CD4-positive, alpha-beta T cell treated with Interferon alpha-2 for 1 hour (primary cell): ENCODE measurements at regions not wholly inside any gene's neighbourhood (a gene's known extent, or its start where the extent isn't known, plus 50 kb on each side); places are given as distances from the start of the nearest gene placed in this dataset.

Experiments
- DNase-seq, 2 donors: peaks; one replicate each; pipeline ENCODE4 v3.0.0-alpha.2; 2020 to 2022

DNA sequence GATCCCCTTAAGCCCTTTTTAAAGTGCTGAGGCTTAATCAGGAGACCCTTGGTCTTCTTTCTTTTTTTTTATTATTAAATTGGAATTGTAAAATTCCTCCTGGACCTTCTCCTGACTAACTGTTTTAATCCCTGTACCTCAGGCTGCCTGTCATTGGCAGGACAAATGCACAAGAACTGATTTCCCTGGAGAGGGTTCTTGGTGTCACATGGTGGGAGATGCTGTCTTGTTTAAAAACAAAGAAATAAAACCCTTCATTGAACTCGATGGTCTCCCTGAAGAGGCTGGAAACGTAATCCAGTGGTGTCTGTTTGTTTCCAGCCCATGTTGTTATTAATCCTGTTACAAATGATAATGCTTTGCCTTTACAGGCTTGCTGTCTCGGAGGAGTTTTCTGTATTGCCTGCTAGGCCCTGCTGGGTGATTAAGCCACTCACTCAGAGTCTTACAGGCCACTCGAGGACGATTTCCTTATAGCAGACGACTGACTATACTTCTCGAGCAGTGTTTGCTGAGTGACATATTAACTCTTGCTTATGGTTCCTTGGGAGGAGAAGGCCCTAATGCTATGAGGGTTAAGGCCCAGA, 100.5 kb upstream of the MGAT5 start:
- DNase-seq = no peak

DNA sequence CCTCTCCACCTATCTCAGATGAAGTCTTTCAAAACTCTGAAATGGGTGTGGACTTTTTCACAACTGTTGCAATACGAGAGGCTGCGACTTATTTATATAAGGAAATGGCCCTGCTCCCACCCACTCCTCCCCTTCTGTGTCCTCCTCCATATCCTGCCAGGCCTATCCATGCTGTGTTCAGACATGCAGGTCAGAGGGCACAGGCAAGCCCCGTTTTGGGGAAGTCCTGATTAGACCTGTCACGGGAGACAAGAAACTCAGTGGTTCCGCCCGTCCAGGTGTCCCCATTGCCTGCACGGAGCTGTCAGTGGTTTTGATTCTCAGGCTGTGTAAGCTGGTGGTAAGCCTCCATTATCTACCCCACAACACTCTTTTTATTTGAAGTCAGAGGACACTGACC, 99.6 kb upstream of the MGAT5 start:
- DNase-seq = peak in 1 of 2 donors; percentile 24

DNA sequence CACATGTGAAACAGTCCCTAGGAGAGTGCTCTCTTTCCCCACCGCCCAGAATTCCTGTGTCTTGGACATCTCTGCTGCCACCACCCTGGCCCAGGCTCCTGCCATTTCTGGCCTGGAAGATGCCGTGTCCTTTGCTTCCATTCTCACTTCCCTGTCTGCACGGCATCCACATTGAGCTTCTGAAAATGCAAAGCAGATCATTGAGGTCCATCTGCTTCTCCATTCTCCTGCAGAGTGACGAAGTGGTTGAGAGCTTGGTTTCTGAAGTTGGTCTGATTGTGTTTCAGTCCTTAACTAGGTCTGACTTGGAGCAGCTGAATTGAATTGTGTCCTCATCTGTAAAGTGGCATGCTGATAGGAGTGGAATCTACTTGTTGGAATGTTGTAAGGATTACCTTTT, 98.7 kb upstream of the MGAT5 start:
- no peak for DNase-seq

DNA sequence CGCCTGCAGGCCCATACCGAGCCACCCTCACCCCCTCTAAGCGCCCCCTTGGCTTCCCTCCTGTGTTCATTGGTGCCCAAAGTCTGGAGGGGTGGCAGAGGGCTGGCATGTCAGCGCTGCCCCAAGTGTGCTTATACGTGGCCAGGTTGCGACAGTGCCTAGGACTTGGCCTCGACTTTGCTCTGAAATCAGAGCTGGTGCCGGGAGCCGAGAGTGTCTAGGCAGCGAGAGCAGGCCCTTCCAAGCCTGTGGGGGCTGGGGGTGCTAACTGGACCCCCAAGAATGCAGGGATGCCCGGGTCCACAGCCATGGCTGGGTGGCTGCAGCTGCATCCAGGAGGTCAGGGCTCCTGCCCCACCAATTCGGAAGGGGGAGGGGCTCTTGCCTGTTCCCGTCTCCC, 95.6 kb upstream of the MGAT5 start:
- DNase-seq = no peak

DNA sequence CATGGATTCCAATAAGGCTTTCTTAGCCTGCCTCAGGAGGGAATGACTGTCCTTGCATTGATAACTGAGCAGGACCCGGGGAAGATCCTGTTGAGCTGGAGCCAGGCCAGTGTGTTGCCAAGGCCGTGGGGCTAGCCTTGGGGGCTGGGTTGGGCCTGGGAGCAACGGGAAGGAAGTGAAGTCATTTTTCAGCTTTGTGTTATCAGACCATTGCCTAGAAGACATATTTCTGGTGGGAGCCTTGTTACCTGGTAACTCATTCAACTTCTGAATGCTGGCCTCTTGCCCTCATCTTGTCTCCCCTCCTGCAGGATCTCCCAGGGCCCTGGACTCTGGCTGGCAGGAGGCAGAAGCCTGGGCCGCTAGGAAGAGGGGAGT, 92.7 kb upstream of the MGAT5 start:
- DNase-seq = no peak

DNA sequence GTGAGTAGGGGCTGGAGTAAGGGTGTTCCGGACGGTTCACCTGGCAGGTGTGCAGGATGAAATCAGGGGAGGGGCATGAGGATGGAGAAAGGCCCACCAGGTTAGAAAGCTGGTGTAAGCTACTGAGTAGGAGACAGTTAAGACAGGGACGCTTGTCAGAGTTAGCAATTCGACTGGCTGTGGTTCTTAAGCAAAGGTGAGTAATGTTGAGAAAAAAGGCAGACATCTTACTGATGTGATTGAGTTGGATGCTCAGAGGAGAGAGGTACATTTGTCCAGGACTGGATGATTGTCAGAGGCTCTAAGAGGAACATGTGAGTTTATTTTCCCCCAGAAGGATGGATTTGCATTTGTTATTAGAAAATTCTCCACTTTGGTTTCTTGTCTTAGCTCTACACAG, 90.5 kb upstream of the MGAT5 start:
- DNase-seq = no peak

DNA sequence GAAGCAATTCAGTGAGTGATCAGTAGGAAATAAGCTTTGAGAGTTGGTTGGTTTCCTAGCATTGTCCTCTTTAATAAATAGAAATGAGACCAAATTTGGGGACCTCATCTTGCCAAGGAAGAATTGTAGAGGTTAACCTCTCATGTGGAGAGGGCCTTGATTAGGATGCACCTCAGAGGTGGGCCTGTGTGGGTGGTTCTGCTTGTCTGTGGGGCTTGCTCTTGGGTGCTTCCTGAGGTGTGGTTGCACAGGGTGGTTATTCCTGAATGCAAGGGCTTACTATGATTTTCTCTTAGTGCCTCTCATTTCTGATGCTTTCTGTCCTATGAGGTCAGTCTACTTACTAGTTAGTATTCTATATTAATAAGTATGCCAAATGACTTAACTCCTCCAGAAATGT, 89.6 kb upstream of the MGAT5 start:
- DNase-seq = no peak

DNA sequence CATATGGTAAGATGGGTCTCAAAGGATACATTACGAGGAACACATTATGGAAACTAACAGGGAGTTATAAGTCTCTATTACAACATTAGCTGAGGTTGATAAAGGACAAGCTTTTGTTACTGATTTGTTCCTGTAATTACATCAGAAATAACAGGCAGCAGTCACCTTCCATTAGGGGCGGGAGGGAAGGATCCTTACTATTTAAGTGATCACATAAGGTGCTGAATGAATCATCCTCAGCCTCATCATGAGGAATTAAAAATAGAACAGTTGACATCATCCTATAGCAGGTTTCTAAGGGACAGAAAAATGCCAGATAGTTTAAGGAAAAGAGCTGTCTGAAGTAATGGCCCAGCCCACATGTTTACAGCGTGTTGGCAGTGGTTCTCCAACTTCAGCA, 86.9 kb upstream of the MGAT5 start:
- DNase-seq = no peak

DNA sequence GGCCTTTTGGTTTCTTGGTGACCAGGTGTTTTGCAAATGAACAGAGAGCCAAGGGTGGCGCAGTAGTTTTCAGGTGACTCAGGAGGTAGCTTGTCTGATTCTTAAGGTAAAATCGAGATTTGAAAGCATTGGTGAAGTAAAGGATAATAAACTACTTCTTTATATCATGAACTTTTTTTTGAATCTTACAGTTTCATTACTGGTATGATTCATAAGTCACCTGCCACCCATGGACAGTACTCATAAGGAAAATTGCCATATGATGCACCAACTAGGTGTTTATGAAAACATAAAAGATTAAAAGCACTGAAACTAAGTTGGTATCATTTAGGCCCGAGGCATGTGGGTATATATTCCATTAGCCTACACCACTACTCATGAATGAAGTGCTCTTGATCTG, 84.1 kb upstream of the MGAT5 start:
- no peak for DNase-seq

DNA sequence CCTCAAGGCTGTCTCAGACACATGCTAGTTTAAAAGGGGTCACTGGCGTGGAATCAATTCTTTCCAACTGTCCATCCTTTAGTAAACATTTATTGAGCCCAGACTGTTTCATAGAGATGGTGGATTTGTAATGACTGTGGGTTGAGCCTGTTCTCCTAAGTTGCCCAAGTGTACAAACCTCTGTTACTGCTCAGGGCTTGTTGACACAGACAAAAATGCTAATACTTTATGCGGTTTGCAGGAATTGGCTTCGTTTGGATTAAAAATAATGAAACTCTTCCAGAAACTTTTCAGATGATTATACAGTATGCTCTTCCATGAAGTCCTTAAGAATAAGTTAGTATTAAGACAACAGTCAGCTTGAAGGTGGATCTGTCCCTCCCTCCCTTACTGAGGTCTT, 83.6 kb upstream of the MGAT5 start:
- no peak for DNase-seq

DNA sequence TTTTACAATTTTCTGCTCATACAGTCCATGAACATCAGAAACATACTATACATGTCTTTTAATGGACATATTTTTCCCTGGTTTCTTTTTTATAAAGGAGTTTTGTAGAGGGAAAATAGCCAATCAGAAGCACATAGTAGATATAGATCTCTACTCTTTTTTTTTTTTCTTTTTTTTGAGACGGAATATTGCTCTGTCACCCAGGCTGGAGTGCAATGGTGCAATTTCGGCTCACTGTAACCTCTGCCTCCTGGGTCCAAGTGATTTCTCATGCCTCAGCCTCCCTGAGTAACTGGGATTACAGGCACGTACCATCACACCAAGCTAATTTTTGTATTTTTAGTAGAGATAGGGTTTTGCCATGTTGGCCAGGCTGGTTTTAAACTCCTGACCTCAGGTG, 83.2 kb upstream of the MGAT5 start:
- no peak for DNase-seq

DNA sequence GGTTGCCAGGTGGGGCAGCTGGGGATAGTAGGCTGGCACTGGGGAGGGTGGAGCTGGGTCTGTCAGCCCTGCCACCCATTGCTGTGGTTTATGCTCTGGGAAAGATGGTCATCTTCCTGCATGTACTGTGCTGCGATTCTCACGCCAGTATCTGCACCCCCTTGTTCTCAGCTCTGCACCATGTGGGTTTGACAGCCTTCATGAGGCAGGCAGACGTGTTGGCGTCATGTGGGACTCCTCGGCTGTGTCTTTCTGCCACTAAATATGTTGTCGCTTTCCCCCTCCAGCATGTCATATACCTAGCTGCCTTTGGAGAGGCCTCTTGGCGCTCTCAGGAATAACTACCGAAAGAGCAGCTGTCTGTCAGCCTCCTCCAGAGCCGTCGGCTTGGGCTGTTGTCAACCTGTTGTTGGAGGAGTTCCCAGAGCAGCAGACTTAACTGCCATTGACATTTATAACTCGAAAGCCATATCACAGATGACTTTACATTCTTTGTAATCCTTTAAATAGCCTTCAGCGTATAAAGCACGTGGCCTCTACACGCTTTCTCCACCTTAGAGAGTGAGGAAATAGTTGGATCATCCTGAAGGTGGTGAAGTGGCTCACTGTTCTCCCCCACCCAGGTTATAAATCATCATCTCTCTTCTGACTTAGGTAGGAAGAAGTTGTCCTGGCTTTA, 80.4 kb upstream of the MGAT5 start:
- DNase-seq = no peak

DNA sequence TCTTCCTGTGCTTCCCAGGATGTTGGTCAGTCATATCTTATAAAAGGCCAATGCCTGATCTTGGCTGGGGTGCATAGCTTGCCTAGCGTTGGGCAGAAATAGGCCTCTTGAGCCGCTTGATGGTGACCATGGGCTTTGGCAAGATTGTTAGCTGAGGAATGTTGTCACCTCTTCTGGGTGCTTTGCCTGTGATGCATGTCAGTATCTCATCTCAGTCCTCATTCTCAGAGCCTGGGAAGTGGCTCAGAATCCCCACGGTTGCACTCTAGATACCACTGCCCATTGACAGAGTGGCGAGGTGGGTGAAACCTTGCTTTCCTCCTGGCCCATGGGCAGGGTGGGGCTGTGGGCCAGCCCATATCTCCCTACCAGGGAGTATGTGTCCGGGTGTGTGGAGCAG, 79.2 kb upstream of the MGAT5 start:
- no peak for DNase-seq

DNA sequence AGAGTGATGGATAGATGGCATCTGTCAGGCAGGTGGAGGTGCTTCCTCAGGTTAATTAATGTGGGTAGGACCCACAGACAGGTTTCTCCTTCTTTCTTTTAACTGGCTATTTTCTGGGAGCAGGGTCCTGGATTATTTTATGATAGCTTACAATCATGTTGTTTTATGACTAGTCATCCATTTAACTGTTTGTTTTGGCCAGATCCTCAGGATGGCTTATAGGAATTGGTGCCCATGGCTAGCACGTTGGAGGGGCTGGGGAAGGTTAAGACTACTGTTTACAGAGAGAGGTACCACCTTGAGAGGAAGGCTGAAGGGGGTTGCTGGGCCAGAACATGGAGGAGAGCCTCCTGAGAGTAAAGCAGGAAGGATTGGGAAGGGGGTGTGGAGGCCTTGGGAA, 78.0 kb upstream of the MGAT5 start:
- no peak for DNase-seq

DNA sequence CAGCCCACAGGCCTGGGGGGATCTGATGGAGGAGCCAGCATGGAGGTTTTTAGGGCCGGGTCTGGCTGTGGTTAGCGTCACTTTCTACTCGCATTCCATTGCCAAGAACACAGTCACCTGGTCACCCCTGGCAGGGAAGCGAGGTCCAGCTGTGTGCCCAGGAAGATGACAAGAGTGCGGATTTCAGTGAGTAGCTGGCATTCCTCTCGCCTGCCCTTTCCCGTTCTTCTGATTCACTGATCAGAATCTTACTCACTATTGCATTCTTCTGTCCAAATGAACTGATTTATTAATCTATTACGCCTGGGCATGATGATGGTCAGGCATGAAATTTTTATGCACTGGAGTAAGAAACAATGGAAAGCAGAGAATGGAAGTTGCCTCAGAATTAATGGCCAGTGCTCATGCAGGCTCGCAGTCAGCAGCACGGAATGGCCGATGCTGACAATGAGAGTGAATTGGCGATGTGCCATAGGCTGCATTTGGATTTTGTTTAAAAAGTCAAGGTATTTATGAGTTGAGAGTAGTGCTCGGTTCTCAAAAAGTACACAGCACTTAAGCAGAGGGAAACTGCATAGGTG, 76.4 kb upstream of the MGAT5 start:
- no peak for DNase-seq

DNA sequence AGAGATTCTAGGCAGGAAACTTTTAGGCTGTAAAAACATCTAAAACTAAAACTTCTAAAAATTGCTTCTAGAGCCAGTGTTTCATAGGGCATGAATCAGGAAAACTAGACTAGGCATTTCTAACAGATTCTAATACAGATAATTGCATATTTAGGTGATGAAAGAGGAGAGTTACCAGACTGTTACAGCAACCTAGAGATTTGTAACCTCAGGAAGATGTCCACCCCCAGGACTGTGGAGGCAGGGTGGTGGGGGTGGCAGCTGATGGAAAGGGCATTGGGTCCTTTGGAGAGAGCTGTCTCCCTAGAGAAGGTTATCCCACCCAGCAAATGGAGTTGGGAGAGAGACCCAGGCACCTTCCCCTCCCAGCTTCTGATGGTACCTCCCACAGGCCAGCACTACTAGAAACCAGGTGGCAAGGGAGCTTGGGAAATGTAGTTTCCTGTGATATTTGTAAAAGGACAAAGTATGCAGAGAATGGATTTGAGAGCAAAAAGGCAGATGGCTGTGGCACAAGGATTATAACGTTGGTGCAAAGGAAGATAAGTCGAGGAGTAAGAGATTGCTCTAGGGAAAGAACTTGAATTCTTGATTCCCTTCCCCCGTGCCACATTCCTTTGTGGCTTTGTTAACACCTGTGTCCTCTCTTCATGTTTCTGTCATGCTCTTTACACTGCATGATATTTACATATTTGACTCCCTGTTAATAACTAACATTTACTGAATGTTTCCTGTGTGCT, 75.6 kb upstream of the MGAT5 start:
- DNase-seq = peak in 1 of 2 donors; percentile 36

DNA sequence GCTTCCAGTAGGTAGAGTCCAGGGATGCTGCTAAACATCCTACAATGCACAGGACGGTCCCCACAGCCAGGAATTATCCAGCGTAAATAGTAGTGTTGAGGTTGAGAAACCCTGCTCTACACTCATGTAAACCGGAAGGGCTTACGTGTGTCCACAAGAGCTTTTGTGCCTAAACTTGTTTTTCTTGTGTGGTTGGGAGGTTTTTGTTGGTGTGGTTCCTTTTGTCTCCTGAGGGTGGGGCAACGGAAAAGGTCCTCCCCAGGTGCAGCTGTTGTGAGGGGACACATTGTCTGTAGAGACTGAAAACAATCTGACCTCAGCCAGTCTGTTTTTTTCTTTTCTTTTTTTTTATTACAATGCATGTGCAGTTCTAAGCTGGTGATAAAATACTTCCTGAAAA, 72.7 kb upstream of the MGAT5 start:
- DNase-seq = peak; percentile 54 to 68

DNA sequence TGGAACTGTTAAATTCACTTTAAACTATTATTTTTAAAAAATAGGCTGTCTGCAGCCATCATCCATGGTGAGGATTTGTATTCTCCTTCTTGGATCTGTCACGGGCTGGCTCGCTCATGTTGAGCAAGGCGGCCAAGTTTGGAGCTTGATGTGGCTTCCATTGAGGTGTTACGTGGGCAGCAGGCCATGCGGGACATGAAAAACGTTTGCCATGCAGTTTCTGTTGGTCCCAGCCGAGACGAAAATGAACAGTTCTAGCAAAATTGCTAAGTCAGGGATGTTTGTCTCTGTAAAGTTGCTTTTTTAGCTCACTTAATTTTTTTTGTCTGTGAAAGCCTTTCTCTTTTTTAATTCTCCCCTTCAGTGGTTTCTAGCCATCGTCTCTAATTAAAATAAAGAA, 70.2 kb upstream of the MGAT5 start:
- no peak for DNase-seq

DNA sequence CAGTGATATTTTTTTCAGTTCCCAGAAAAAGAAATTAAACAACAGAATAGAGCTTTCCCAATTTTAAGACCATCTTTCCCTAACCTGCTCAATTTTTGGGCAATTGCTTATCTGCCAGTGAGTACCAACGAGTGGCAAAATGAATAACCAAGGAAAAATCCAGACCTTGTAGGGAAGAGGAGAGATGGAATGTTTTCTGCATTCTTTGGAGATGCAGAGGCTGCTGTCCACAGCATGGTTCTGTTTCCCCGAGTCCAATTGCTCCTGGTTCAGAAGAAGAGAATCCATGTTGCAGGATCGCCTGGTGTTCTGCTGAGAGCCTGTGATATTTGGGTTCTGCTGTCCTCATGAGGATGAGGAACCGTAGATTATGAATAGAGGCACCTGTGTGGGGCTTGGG, 68.2 kb upstream of the MGAT5 start:
- DNase-seq = no peak

DNA sequence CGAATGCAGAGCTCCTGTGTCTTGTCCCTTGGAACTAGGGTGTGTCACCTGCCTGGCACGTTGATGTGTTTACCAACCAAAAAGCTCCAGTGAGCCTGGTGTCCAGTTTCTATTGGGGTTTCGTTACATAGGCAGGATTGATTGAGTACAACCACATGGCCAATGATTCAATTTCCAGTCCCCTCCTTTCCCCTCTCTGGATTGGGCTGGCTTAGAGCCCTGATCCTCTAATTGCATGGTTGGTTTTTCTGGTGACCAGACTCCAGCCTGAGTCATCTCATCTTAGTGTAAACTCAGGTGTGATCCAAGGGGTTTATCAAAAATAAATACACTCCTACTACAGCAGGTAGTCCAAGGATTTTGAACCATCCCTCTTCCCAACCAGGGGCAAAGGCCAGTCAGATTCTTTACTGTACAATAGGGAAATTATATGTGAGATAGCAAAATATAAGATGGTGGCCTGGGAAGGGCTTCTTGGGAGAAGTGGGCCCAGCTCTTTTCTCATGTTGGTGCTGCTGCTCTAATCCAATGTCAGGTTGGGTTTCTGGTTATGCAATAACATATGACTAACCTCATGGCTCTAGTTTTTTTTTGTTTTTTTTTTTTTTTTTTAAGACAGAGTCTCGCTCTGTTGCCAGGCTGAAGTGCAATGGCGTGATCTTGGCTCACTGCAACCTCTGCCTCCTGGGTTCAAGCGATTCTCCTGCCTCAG, 64.7 kb upstream of the MGAT5 start:
- no peak for DNase-seq

DNA sequence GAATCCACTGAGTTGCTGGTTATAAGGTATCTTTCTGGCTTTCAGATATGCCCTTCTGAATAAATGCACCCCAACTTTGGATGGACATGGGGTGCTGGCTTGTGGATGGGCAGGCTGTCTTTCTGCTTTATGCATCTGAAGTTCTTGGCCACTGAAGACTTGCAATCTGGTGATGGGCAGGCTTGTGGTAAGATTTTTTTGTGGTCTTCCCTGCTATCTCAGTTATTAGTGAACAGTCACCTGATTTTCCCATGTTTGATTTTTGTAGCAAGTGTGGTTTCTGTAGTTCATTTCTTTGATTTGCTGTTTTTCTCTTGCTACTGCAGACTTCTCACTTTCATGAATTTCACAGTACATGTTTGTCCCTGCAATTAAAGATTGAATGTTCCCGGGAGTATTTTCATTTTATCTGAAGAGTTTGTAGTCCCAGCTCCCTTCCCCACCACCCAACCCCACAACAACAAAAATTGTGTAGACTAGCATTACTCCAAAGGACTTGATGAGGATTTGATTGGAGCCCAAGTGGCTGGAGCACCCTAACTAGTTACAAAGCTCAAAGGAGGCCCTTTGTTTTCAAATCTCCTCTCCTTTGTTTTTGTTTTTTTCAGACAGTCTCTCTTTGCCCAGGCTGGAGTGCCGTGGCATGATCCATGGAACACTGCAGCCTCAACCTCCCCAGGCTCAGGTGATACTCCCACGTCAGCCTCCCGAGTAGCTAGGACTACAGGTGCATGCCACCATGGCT, 63.6 kb upstream of the MGAT5 start:
- no peak for DNase-seq

DNA sequence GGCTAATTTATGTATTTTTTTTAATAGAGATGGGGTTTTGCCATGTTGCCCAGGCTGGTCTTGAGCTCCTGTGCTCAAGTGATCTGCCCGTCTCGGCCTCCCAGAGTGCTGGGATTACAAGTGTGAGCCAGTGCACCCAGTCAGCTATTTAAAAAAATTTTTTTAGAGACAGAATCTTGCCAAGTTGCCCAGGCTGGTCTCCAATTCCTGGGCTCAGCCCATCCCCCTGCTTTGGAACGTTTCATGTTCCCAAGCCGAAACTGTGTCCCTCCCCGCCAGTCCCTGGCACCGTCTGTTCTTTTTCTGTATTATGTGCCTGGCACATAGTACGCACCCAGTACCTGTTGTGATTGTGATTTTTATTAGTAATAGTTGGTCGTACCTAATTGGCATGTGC, 63.1 kb upstream of the MGAT5 start:
- DNase-seq = no peak

DNA sequence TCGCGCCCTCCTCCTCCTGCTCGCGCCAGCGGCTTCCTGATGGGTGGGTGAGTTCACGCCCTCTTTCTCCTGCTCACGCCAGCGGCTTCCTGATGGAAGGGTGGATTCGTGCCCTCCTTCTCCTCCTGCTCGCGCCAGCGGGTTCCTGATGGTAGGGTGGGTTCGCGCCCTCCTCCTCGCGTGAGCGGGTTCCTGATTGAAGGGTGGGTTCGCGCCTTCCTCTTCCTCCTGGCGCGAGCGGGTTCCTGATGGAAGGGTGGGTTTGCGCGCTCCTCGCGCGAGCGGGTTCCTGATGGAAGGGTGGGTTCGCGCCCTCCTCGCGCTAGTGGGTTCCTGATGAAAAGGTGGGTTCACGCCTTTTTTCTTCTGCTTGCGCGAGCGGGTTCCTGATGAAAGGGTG, 62.0 kb upstream of the MGAT5 start:
- DNase-seq = no peak
